Mesendoderm (in vitro differentiated cells): ENCODE measurements at regions not wholly inside any gene's neighbourhood (a gene's known extent, or its start where the extent isn't known, plus 50 kb on each side); places are given as distances from the start of the nearest gene placed in this dataset.

Experiments
- DNase-seq: peaks from one replicate; pipeline ENCODE4 v3.0.0; 2013
- H2AK5ac ChIP-seq: 2 replicates; pipeline ENCODE4 v1.6.1; 2013; ENCODE audit warnings: low read length, inconsistent platforms
- H2BK120ac ChIP-seq: 2 replicates; pipeline ENCODE4 v1.6.1; 2013; ENCODE audit warnings: low read depth, mild to moderate bottlenecking, low read length, moderate library complexity, mixed read lengths
- H2BK15ac ChIP-seq: replicated peaks from 2 replicates; pipeline ENCODE4 v1.6.1; 2013; ENCODE audit warnings: low read depth, mild to moderate bottlenecking, moderate library complexity
- H2BK5ac ChIP-seq: 2 replicates; pipeline ENCODE4 v1.6.1; 2013; ENCODE audit warnings: low read length, inconsistent platforms
- H3K18ac ChIP-seq: 2 replicates; pipeline ENCODE4 v1.6.1; 2013; ENCODE audit warnings: mild to moderate bottlenecking, low read length, mixed read lengths
- H3K23ac ChIP-seq: one replicate; pipeline ENCODE4 v1.6.1; 2013; ENCODE audit warnings: low read length
- H3K27ac ChIP-seq: 2 replicates; pipeline ENCODE4 v1.5.1; 2013; ENCODE audit warnings: low read depth, mild to moderate bottlenecking, inconsistent platforms, low read length, moderate library complexity
- H3K27me3 ChIP-seq: 2 replicates; pipeline ENCODE4 v1.6.1; 2013; ENCODE audit warnings: low read length, control low read depth, mild to moderate bottlenecking, inconsistent platforms; ENCODE audit not compliant: insufficient read depth, poor library complexity
- H3K36me3 ChIP-seq: 2 replicates; pipeline ENCODE4 v1.6.1; 2013; ENCODE audit warnings: low read length, inconsistent platforms; ENCODE audit not compliant: control insufficient read depth, insufficient read depth
- H3K4ac ChIP-seq: one replicate; pipeline ENCODE4 v1.6.1; 2013; ENCODE audit warnings: low read depth, mild to moderate bottlenecking, low read length, moderate library complexity
- H3K4me1 ChIP-seq: 2 replicates; pipeline ENCODE4 v1.6.1; 2013; ENCODE audit warnings: low read depth, low read length, inconsistent platforms; ENCODE audit not compliant: control insufficient read depth
- H3K4me2 ChIP-seq: 2 replicates; pipeline ENCODE4 v1.6.1; 2013; ENCODE audit warnings: low read length
- H3K4me3 ChIP-seq: 2 replicates; pipeline ENCODE4 v1.5.1; 2013; ENCODE audit warnings: mild to moderate bottlenecking, low read length
- H3K56ac ChIP-seq: one replicate; pipeline ENCODE4 v1.6.1; 2013; ENCODE audit warnings: low read length
- H3K79me1 ChIP-seq: 2 replicates; pipeline ENCODE4 v1.6.1; 2013; ENCODE audit warnings: low read length, inconsistent platforms
- H3K79me2 ChIP-seq: 2 replicates; pipeline ENCODE4 v1.6.1; 2013; ENCODE audit warnings: mild to moderate bottlenecking, low read length; ENCODE audit not compliant: control insufficient read depth, insufficient read depth
- H3K9ac ChIP-seq: 2 replicates; pipeline ENCODE4 v1.6.1; 2013; ENCODE audit warnings: low read length, inconsistent platforms
- H4K5ac ChIP-seq: one replicate; pipeline ENCODE4 v1.6.1; 2013; ENCODE audit warnings: low read length
- H4K8ac ChIP-seq: one replicate; pipeline ENCODE4 v1.6.1; 2013; ENCODE audit warnings: low read depth, mild to moderate bottlenecking, control low read depth, low read length, moderate library complexity
- WGBS: extraction: QIAGEN DNeasy Blood & Tissue Kit; methylation state at CpG from one replicate; pipeline ENCODE4 v1.1.7; 2013; ENCODE audit warnings: low lambda C conversion rate, missing lambda C conversion rate; ENCODE audit not compliant: insufficient coverage; ENCODE audit errors: extremely low coverage; 5-methylcytosine and 5-hydroxymethylcytosine counted together

- DNase-seq: no peak
- no peak overlapping the region for H3K18ac ChIP-seq
- H3K36me3 ChIP-seq: no peaks in the 10 kb centered on the region
- H3K4ac ChIP-seq: no peak overlapping the region
- H3K79me1 ChIP-seq: no peaks in the 10 kb centered on the region
- H3K4me3 ChIP-seq: no peak overlapping the region
- no peak overlapping the region for H2BK5ac ChIP-seq
- no peak overlapping the region for H2BK15ac ChIP-seq
- no peak overlapping the region for H3K27ac ChIP-seq
- H3K4me2 ChIP-seq: no peak overlapping the region
- H2BK120ac ChIP-seq: no peak overlapping the region
- H4K5ac ChIP-seq: no peak overlapping the region
- no peak overlapping the region for H3K9ac ChIP-seq
- H2AK5ac ChIP-seq: no peak overlapping the region
- H3K23ac ChIP-seq: no peak overlapping the region
- no CpG with 5 or more reads among the region's 1 CpG for WGBS
- no peak overlapping the region for H4K8ac ChIP-seq
- no peaks in the 10 kb centered on the region for H3K27me3 ChIP-seq
- no peak overlapping the region for H3K56ac ChIP-seq
- H3K4me1 ChIP-seq: no peaks in the 10 kb centered on the region
- H3K79me2 ChIP-seq: no peaks in the 10 kb centered on the region
These were observed 250.1 kb downstream of the GAS1 start for GRCh38 chr9:86697213-86697612.

GRCh38 chr9:86695910-86696424 is 251.3 kb downstream of the GAS1 start:
- Histone ChIP-seq H4K8ac (no peak overlapping the region), H3K18ac (no peak overlapping the region), H3K79me1 (no peaks in the 10 kb centered on the region), H3K9ac (no peak overlapping the region), H4K5ac (no peak overlapping the region), H2BK5ac (no peak overlapping the region), H3K79me2 (no peaks in the 10 kb centered on the region), H3K4me3 (no peak overlapping the region), H3K56ac (no peak overlapping the region), H2BK120ac (no peak overlapping the region), H3K23ac (no peak overlapping the region), H2AK5ac (no peak overlapping the region), H3K4ac (no peak overlapping the region), H2BK15ac (no peak overlapping the region), H3K27me3 (no peaks in the 10 kb centered on the region), H3K4me2 (no peak overlapping the region), H3K4me1 (no peaks in the 10 kb centered on the region), H3K27ac (no peak overlapping the region), H3K36me3 (no peaks in the 10 kb centered on the region)
- DNase-seq: no peak
- WGBS: no CpG with 5 or more reads among the region's 3 CpGs

GRCh38 chr9:86690034-86690433 is 257.3 kb downstream of the GAS1 start:
- H3K27me3 ChIP-seq: no peaks in the 10 kb centered on the region
- H3K27ac ChIP-seq: no peak overlapping the region
- DNase-seq: no peak
- H3K56ac ChIP-seq: no peak overlapping the region
- H3K79me2 ChIP-seq: no peaks in the 10 kb centered on the region
- no peak overlapping the region for H2AK5ac ChIP-seq
- H4K8ac ChIP-seq: no peak overlapping the region
- H2BK5ac ChIP-seq: no peak overlapping the region
- H2BK15ac ChIP-seq: no peak overlapping the region
- H3K36me3 ChIP-seq: no peaks in the 10 kb centered on the region
- no peak overlapping the region for H2BK120ac ChIP-seq
- no peak overlapping the region for H3K4me3 ChIP-seq
- no peak overlapping the region for H4K5ac ChIP-seq
- no peak overlapping the region for H3K4ac ChIP-seq
- no peak overlapping the region for H3K18ac ChIP-seq
- H3K4me1 ChIP-seq: no peaks in the 10 kb centered on the region
- no peaks in the 10 kb centered on the region for H3K79me1 ChIP-seq
- no peak overlapping the region for H3K4me2 ChIP-seq
- no peak overlapping the region for H3K23ac ChIP-seq
- no peak overlapping the region for H3K9ac ChIP-seq

- H3K79me2 ChIP-seq: no peaks in the 10 kb centered on the region
- H3K27ac ChIP-seq: no peak overlapping the region
- H3K36me3 ChIP-seq: no peaks in the 10 kb centered on the region
- H3K4me3 ChIP-seq: no peak overlapping the region
- H3K27me3 ChIP-seq: no peaks in the 10 kb centered on the region
- no peak overlapping the region for H2BK120ac ChIP-seq
- no peak overlapping the region for H3K18ac ChIP-seq
- no peak overlapping the region for H3K56ac ChIP-seq
- no peak overlapping the region for H3K4me2 ChIP-seq
- no CpG with 5 or more reads among the region's 3 CpGs for WGBS
- no peak overlapping the region for H2AK5ac ChIP-seq
- no peak overlapping the region for H3K9ac ChIP-seq
- H3K4ac ChIP-seq: no peak overlapping the region
- no peak overlapping the region for H4K5ac ChIP-seq
- DNase-seq: peak; percentile 33
- H3K23ac ChIP-seq: no peak overlapping the region
- no peaks in the 10 kb centered on the region for H3K79me1 ChIP-seq
- no peak overlapping the region for H2BK5ac ChIP-seq
- H4K8ac ChIP-seq: no peak overlapping the region
- H2BK15ac ChIP-seq: no peak overlapping the region
- H3K4me1 ChIP-seq: no peaks in the 10 kb centered on the region
These were observed 259.5 kb downstream of the GAS1 start for GRCh38 chr9:86687788-86688187.

- no peak overlapping the region for H2BK5ac ChIP-seq
- H3K4ac ChIP-seq: no peak overlapping the region
- no peaks in the 10 kb centered on the region for H3K27me3 ChIP-seq
- no peaks in the 10 kb centered on the region for H3K4me1 ChIP-seq
- H4K5ac ChIP-seq: no peak overlapping the region
- no peaks in the 10 kb centered on the region for H3K79me1 ChIP-seq
- H3K4me3 ChIP-seq: no peak overlapping the region
- no peak overlapping the region for H3K27ac ChIP-seq
- no peak overlapping the region for H2BK15ac ChIP-seq
- H3K36me3 ChIP-seq: no peaks in the 10 kb centered on the region
- no peak overlapping the region for H3K56ac ChIP-seq
- H3K9ac ChIP-seq: no peak overlapping the region
- no peak for DNase-seq
- H2AK5ac ChIP-seq: no peak overlapping the region
- H3K18ac ChIP-seq: no peak overlapping the region
- H3K79me2 ChIP-seq: no peaks in the 10 kb centered on the region
- H3K23ac ChIP-seq: no peak overlapping the region
- no CpG with 5 or more reads among the region's 3 CpGs for WGBS
- H4K8ac ChIP-seq: no peak overlapping the region
- H3K4me2 ChIP-seq: no peak overlapping the region
- H2BK120ac ChIP-seq: no peak overlapping the region
These were observed 261.8 kb downstream of the GAS1 start for GRCh38 chr9:86685556-86685955.

GRCh38 chr9:86684148-86684547 is 263.2 kb downstream of the GAS1 start:
- DNase-seq: no peak
- no peaks in the 10 kb centered on the region for H3K79me2 ChIP-seq
- H3K27ac ChIP-seq: no peak overlapping the region
- no CpG with 5 or more reads among the region's 1 CpG for WGBS
- H4K8ac ChIP-seq: no peak overlapping the region
- H3K56ac ChIP-seq: no peak overlapping the region
- H3K4ac ChIP-seq: no peak overlapping the region
- H2BK120ac ChIP-seq: no peak overlapping the region
- no peak overlapping the region for H2BK15ac ChIP-seq
- no peak overlapping the region for H3K9ac ChIP-seq
- H3K18ac ChIP-seq: no peak overlapping the region
- H3K27me3 ChIP-seq: no peaks in the 10 kb centered on the region
- H3K4me2 ChIP-seq: no peak overlapping the region
- H2AK5ac ChIP-seq: no peak overlapping the region
- no peak overlapping the region for H3K4me3 ChIP-seq
- H3K79me1 ChIP-seq: no peaks in the 10 kb centered on the region
- no peaks in the 10 kb centered on the region for H3K36me3 ChIP-seq
- H2BK5ac ChIP-seq: no peak overlapping the region
- no peak overlapping the region for H3K23ac ChIP-seq
- H4K5ac ChIP-seq: no peak overlapping the region
- H3K4me1 ChIP-seq: no peaks in the 10 kb centered on the region
